HEK293T (cell line): ENCODE measurements at regions not wholly inside any gene's neighbourhood (a gene's known extent, or its start where the extent isn't known, plus 50 kb on each side); places are given as distances from the start of the nearest gene placed in this dataset.
"Not testable (repeated sequence)": the region's sequence is repeated elsewhere in the genome, so short reads cannot be mapped to it uniquely, and the experiment has no call there.

Source experiments
- ARNT ChIP-seq: fragments of 450-650 bp; IDR thresholded peaks from 2 replicates; pipeline ENCODE4 v1.6.1; 2017; ENCODE audit warnings: mild to moderate bottlenecking
- BHLHE40 ChIP-seq: fragments of 450-650 bp; IDR thresholded peaks from 2 replicates; pipeline ENCODE4 v1.6.1; 2016; ENCODE audit warnings: mild to moderate bottlenecking, moderate library complexity, borderline replicate concordance
- ELF4 ChIP-seq: fragments of 450-650 bp; IDR thresholded peaks from 2 replicates; pipeline ENCODE4 v1.6.1; 2017; ENCODE audit warnings: antibody characterized with exemption
- FOXA1 ChIP-seq: fragments of 450-650 bp; IDR thresholded peaks from 2 replicates; pipeline ENCODE4 v1.6.1; 2016; ENCODE audit warnings: mild to moderate bottlenecking
- FOXK2 ChIP-seq: fragments of 450-650 bp; IDR thresholded peaks from 2 replicates; pipeline ENCODE4 v1.6.1; 2016; ENCODE audit warnings: mild to moderate bottlenecking
- FOXM1 ChIP-seq: fragments of 450-650 bp; IDR thresholded peaks from 2 replicates; pipeline ENCODE4 v1.6.1; 2017; ENCODE audit warnings: mild to moderate bottlenecking, borderline replicate concordance
- L3MBTL2 ChIP-seq: fragments of 450-650 bp; conservative IDR thresholded peaks from 2 replicates; pipeline ENCODE4 v1.6.1; 2016; ENCODE audit warnings: mild to moderate bottlenecking
- NFRKB ChIP-seq: fragments of 450-650 bp; IDR thresholded peaks from 2 replicates; pipeline ENCODE4 v1.6.1; 2016; ENCODE audit warnings: mild to moderate bottlenecking, moderate library complexity
- SP1 ChIP-seq: fragments of 450-650 bp; IDR thresholded peaks from 2 replicates; pipeline ENCODE4 v1.6.1; 2017
- TARDBP ChIP-seq: fragments of 450-650 bp; IDR thresholded peaks from 2 replicates; pipeline ENCODE4 v1.6.1; 2016
- ZNF384 ChIP-seq: fragments of 450-650 bp; IDR thresholded peaks from 2 replicates; pipeline ENCODE4 v1.6.1; 2016
- TF ChIP-seq, protein P1 (sequence below): fragments of 450-650 bp; IDR thresholded peaks from 2 replicates; pipeline ENCODE4 v1.6.1; 2016

- not testable (repeated sequence) for TF ChIP-seq BHLHE40, ARNT, FOXM1, FOXA1, NFRKB, L3MBTL2, ELF4, ZNF384, TARDBP, SP1, FOXK2
- TF ChIP-seq, protein P1, sequence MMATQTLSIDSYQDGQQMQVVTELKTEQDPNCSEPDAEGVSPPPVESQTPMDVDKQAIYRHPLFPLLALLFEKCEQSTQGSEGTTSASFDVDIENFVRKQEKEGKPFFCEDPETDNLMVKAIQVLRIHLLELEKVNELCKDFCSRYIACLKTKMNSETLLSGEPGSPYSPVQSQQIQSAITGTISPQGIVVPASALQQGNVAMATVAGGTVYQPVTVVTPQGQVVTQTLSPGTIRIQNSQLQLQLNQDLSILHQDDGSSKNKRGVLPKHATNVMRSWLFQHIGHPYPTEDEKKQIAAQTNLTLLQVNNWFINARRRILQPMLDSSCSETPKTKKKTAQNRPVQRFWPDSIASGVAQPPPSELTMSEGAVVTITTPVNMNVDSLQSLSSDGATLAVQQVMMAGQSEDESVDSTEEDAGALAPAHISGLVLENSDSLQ = not testable (repeated sequence)
Observed at GRCh38 chr3:43229865-43230264, 56.5 kb upstream of the SNRK start.
